ENCODE measurements at regions not wholly inside any gene's neighbourhood (a gene's known extent, or its start where the extent isn't known, plus 50 kb on each side); places are given as distances from the start of the nearest gene placed in this dataset.

- DNase-seq (ENCODE audit: low spot score) (no peak), ATAC-seq (peak; percentile 18; the same call in 1 of the 2 replicates)
- peaks cover 15% of the 10 kb centered on the region for H3K4me1 Mint-ChIP-seq
- POLR2A ChIA-PET: interaction anchor here (0.6 kb wide), 1 partner anchor 30 kb away, joined by 5 read pairs; no protein-coding TSS in a partner anchor
- H3K4me3 Mint-ChIP-seq: no peak overlapping the region
- no peak for TF ChIP-seq NR3C1 (CRISPR knock-in tag; conservative IDR thresholded peaks at IDR 0.05; ENCODE audit: low read depth)
- no peak for TF ChIP-seq SOX15 (CRISPR knock-in tag; IDR thresholded peaks at IDR 0.05)
- TF ChIP-seq, protein P1, sequence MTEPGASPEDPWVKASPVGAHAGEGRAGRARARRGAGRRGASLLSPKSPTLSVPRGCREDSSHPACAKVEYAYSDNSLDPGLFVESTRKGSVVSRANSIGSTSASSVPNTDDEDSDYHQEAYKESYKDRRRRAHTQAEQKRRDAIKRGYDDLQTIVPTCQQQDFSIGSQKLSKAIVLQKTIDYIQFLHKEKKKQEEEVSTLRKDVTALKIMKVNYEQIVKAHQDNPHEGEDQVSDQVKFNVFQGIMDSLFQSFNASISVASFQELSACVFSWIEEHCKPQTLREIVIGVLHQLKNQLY (CRISPR knock-in tag; IDR thresholded peaks at IDR 0.05): no peak
- TF ChIP-seq ZMAT4 (CRISPR knock-in tag; IDR thresholded peaks at IDR 0.05): no peak
- no peak for TF ChIP-seq FOXK1 (CRISPR knock-in tag; IDR thresholded peaks at IDR 0.05)
- TF ChIP-seq AR (CRISPR knock-in tag; IDR thresholded peaks at IDR 0.05): no peak
- TF ChIP-seq ATF2 (CRISPR knock-in tag; IDR thresholded peaks at IDR 0.05; ENCODE audit: borderline replicate concordance, low read depth): no peak
- no peak for TF ChIP-seq CDX4 (CRISPR knock-in tag; IDR thresholded peaks at IDR 0.05; ENCODE audit: borderline replicate concordance)
- no peak for TF ChIP-seq ZNF396 (CRISPR knock-in tag; IDR thresholded peaks at IDR 0.05; ENCODE audit: borderline replicate concordance)
- TF ChIP-seq E2F4 (CRISPR knock-in tag; IDR thresholded peaks at IDR 0.05; ENCODE audit: borderline replicate concordance, low read depth): no peak
- TF ChIP-seq ELF4 (CRISPR knock-in tag; IDR thresholded peaks at IDR 0.05; ENCODE audit: low read depth): no peak
- TF ChIP-seq, protein P2, sequence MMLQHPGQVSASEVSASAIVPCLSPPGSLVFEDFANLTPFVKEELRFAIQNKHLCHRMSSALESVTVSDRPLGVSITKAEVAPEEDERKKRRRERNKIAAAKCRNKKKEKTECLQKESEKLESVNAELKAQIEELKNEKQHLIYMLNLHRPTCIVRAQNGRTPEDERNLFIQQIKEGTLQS (CRISPR knock-in tag; conservative IDR thresholded peaks at IDR 0.05): no peak
- peaks cover 37% of the 10 kb centered on the region for H3K36me3 Mint-ChIP-seq
- no peak overlapping the region for H3K27ac Mint-ChIP-seq
- H3K27me3 Mint-ChIP-seq (ENCODE audit: low read depth): no peaks in the 10 kb centered on the region
- peaks cover 38% of the 10 kb centered on the region for H3K9me3 Mint-ChIP-seq
- CTCF ChIA-PET: no interaction called here
Measured at GRCh38 chr10:20417791-20418190, 479.3 kb downstream of the NEBL start.

- Mint-ChIP-seq H3K4me1 (peaks cover 15% of the 10 kb centered on the region), H3K27ac (no peak overlapping the region), H3K27me3 (ENCODE audit: low read depth) (no peaks in the 10 kb centered on the region), H3K36me3 (peaks cover 36% of the 10 kb centered on the region), H3K9me3 (peaks cover 34% of the 10 kb centered on the region), H3K4me3 (no peak overlapping the region)
- DNase-seq (ENCODE audit: low spot score) (no peak), ATAC-seq (no peak)
- POLR2A ChIA-PET: interaction anchor here (0.6 kb wide), 1 partner anchor 101 kb away, joined by 5 read pairs; no protein-coding TSS in a partner anchor
- TF ChIP-seq ZNF423 (CRISPR knock-in tag; IDR thresholded peaks at IDR 0.05) (no peak), GRHL2 (CRISPR knock-in tag; IDR thresholded peaks at IDR 0.05; ENCODE audit: insufficient replicate concordance, severe bottlenecking) (no peak), ATF2 (CRISPR knock-in tag; IDR thresholded peaks at IDR 0.05; ENCODE audit: borderline replicate concordance, low read depth) (no peak), E2F4 (CRISPR knock-in tag; IDR thresholded peaks at IDR 0.05; ENCODE audit: borderline replicate concordance, low read depth) (no peak), PRRX2 (CRISPR knock-in tag; IDR thresholded peaks at IDR 0.05) (no peak), CTCF (IDR thresholded peaks at IDR 0.05) (no peak), MXD4 (CRISPR knock-in tag; IDR thresholded peaks at IDR 0.05; ENCODE audit: borderline replicate concordance) (no peak)
- TF ChIP-seq, protein P3, sequence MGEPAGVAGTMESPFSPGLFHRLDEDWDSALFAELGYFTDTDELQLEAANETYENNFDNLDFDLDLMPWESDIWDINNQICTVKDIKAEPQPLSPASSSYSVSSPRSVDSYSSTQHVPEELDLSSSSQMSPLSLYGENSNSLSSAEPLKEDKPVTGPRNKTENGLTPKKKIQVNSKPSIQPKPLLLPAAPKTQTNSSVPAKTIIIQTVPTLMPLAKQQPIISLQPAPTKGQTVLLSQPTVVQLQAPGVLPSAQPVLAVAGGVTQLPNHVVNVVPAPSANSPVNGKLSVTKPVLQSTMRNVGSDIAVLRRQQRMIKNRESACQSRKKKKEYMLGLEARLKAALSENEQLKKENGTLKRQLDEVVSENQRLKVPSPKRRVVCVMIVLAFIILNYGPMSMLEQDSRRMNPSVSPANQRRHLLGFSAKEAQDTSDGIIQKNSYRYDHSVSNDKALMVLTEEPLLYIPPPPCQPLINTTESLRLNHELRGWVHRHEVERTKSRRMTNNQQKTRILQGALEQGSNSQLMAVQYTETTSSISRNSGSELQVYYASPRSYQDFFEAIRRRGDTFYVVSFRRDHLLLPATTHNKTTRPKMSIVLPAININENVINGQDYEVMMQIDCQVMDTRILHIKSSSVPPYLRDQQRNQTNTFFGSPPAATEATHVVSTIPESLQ (CRISPR knock-in tag; IDR thresholded peaks at IDR 0.05): no peak
- CTCF ChIA-PET: no interaction called here
Measured at GRCh38 chr10:20415684-20416083, 481.4 kb downstream of the NEBL start.

Measured in WTC11 (cell line).